Activated naive CD8-positive, alpha-beta T cell treated with anti-CD3 and anti-CD28 coated beads for 36 hours (primary cell): ENCODE measurements at regions not wholly inside any gene's neighbourhood (a gene's known extent, or its start where the extent isn't known, plus 50 kb on each side); places are given as distances from the start of the nearest gene placed in this dataset.
"Not testable (repeated sequence)": the region's sequence is repeated elsewhere in the genome, so short reads cannot be mapped to it uniquely, and the experiment has no call there.

Experiments used
- DNase-seq: peaks from one replicate; pipeline ENCODE4 v3.0.0; 2021
- H3K27ac Mint-ChIP-seq: one replicate; pipeline ENCODE4 v1.8.0; 2022; ENCODE audit warnings: mild to moderate bottlenecking, moderate library complexity, mixed read lengths
- H3K27me3 Mint-ChIP-seq: one replicate; pipeline ENCODE4 v1.8.0; 2022; ENCODE audit warnings: mild to moderate bottlenecking, mixed read lengths
- H3K36me3 Mint-ChIP-seq: one replicate; pipeline ENCODE4 v1.8.0; 2021; ENCODE audit warnings: mild to moderate bottlenecking, mixed read lengths
- H3K4me1 Mint-ChIP-seq: one replicate; pipeline ENCODE4 v1.8.0; 2021; ENCODE audit warnings: mixed read lengths
- H3K4me3 Mint-ChIP-seq: one replicate; pipeline ENCODE4 v1.8.0; 2022; ENCODE audit warnings: mild to moderate bottlenecking, moderate library complexity, mixed read lengths
- H3K9me3 Mint-ChIP-seq: one replicate; pipeline ENCODE4 v1.8.0; 2022; ENCODE audit warnings: mixed read lengths

- H3K27ac Mint-ChIP-seq: no peak overlapping the region
- no peak for DNase-seq
- H3K4me3 Mint-ChIP-seq: no peak overlapping the region
- H3K9me3 Mint-ChIP-seq: peaks cover 5% of the 10 kb centered on the region
- no peaks in the 10 kb centered on the region for H3K36me3 Mint-ChIP-seq
- no peaks in the 10 kb centered on the region for H3K27me3 Mint-ChIP-seq
- no peaks in the 10 kb centered on the region for H3K4me1 Mint-ChIP-seq
These were observed 1413.5 kb upstream of the RAG2 start for GRCh38 chr11:38011496-38011895.

- no peak overlapping the region for H3K27ac Mint-ChIP-seq
- DNase-seq: no peak
- no peaks in the 10 kb centered on the region for H3K27me3 Mint-ChIP-seq
- H3K4me1 Mint-ChIP-seq: no peaks in the 10 kb centered on the region
- no peaks in the 10 kb centered on the region for H3K36me3 Mint-ChIP-seq
- H3K9me3 Mint-ChIP-seq: peaks cover 6% of the 10 kb centered on the region
- no peak overlapping the region for H3K4me3 Mint-ChIP-seq
These were observed 1411.9 kb upstream of the RAG2 start for GRCh38 chr11:38009932-38010331.

GRCh38 chr11:38006466-38006865 lies 1408.4 kb upstream of the RAG2 start:
- Mint-ChIP-seq H3K27me3 (no peaks in the 10 kb centered on the region), H3K4me1 (no peaks in the 10 kb centered on the region), H3K27ac (no peak overlapping the region), H3K36me3 (no peaks in the 10 kb centered on the region), H3K9me3 (peaks cover 13% of the 10 kb centered on the region), H3K4me3 (no peak overlapping the region)
- no peak for DNase-seq

- DNase-seq: no peak
- H3K36me3 Mint-ChIP-seq: no peaks in the 10 kb centered on the region
- H3K27ac Mint-ChIP-seq: no peak overlapping the region
- H3K4me3 Mint-ChIP-seq: no peak overlapping the region
- no peaks in the 10 kb centered on the region for H3K4me1 Mint-ChIP-seq
- peaks cover 13% of the 10 kb centered on the region for H3K9me3 Mint-ChIP-seq
- no peaks in the 10 kb centered on the region for H3K27me3 Mint-ChIP-seq
These were observed 1407.6 kb upstream of the RAG2 start for GRCh38 chr11:38005597-38005996.

- Mint-ChIP-seq H3K27me3 (no peaks in the 10 kb centered on the region), H3K4me1 (no peaks in the 10 kb centered on the region), H3K36me3 (no peaks in the 10 kb centered on the region), H3K9me3 (peaks cover 8% of the 10 kb centered on the region), H3K27ac (no peak overlapping the region), H3K4me3 (no peak overlapping the region)
- no peak for DNase-seq
These were observed 1401.1 kb upstream of the RAG2 start for GRCh38 chr11:37999171-37999570.

GRCh38 chr11:37995886-37996285 lies 1397.8 kb upstream of the RAG2 start:
- no peaks in the 10 kb centered on the region for H3K27me3 Mint-ChIP-seq
- no peak for DNase-seq
- peaks cover 7% of the 10 kb centered on the region for H3K9me3 Mint-ChIP-seq
- H3K4me1 Mint-ChIP-seq: no peaks in the 10 kb centered on the region
- no peak overlapping the region for H3K4me3 Mint-ChIP-seq
- no peak overlapping the region for H3K27ac Mint-ChIP-seq
- no peaks in the 10 kb centered on the region for H3K36me3 Mint-ChIP-seq

- Mint-ChIP-seq H3K27ac (no peak overlapping the region), H3K9me3 (peaks cover 2% of the 10 kb centered on the region), H3K4me3 (no peak overlapping the region), H3K27me3 (no peaks in the 10 kb centered on the region), H3K36me3 (no peaks in the 10 kb centered on the region), H3K4me1 (no peaks in the 10 kb centered on the region)
- DNase-seq: no peak
These were observed 1390.0 kb upstream of the RAG2 start for GRCh38 chr11:37988031-37988430.

GRCh38 chr11:37984991-37985390 lies 1387.0 kb upstream of the RAG2 start:
- Mint-ChIP-seq H3K27ac (no peak overlapping the region), H3K27me3 (no peaks in the 10 kb centered on the region), H3K4me1 (no peaks in the 10 kb centered on the region), H3K4me3 (no peak overlapping the region), H3K9me3 (peaks cover 2% of the 10 kb centered on the region), H3K36me3 (no peaks in the 10 kb centered on the region)
- no peak for DNase-seq

GRCh38 chr11:37978647-37979046 lies 1380.6 kb upstream of the RAG2 start:
- no peaks in the 10 kb centered on the region for H3K4me1 Mint-ChIP-seq
- no peak for DNase-seq
- H3K36me3 Mint-ChIP-seq: no peaks in the 10 kb centered on the region
- no peaks in the 10 kb centered on the region for H3K9me3 Mint-ChIP-seq
- H3K27me3 Mint-ChIP-seq: no peaks in the 10 kb centered on the region
- no peak overlapping the region for H3K27ac Mint-ChIP-seq
- H3K4me3 Mint-ChIP-seq: no peak overlapping the region

GRCh38 chr11:37973941-37974340 lies 1375.9 kb upstream of the RAG2 start:
- Mint-ChIP-seq H3K4me1 (no peaks in the 10 kb centered on the region), H3K27ac (no peak overlapping the region), H3K9me3 (peaks cover 5% of the 10 kb centered on the region), H3K27me3 (no peaks in the 10 kb centered on the region), H3K36me3 (no peaks in the 10 kb centered on the region), H3K4me3 (no peak overlapping the region)
- no peak for DNase-seq

- no peaks in the 10 kb centered on the region for H3K36me3 Mint-ChIP-seq
- H3K9me3 Mint-ChIP-seq: peaks cover 5% of the 10 kb centered on the region
- no peak for DNase-seq
- H3K27ac Mint-ChIP-seq: no peak overlapping the region
- H3K27me3 Mint-ChIP-seq: no peaks in the 10 kb centered on the region
- H3K4me3 Mint-ChIP-seq: no peak overlapping the region
- no peaks in the 10 kb centered on the region for H3K4me1 Mint-ChIP-seq
These were observed 1374.7 kb upstream of the RAG2 start for GRCh38 chr11:37972691-37973090.

- not testable (repeated sequence) for H3K4me1 Mint-ChIP-seq, H3K36me3 Mint-ChIP-seq, H3K4me3 Mint-ChIP-seq, H3K27ac Mint-ChIP-seq, H3K27me3 Mint-ChIP-seq, DNase-seq, H3K9me3 Mint-ChIP-seq
These were observed 1371.3 kb upstream of the RAG2 start for GRCh38 chr11:37969336-37969735.

GRCh38 chr11:37968148-37968547 lies 1370.1 kb upstream of the RAG2 start:
- no peaks in the 10 kb centered on the region for H3K4me1 Mint-ChIP-seq
- peaks cover 5% of the 10 kb centered on the region for H3K9me3 Mint-ChIP-seq
- H3K36me3 Mint-ChIP-seq: no peaks in the 10 kb centered on the region
- no peaks in the 10 kb centered on the region for H3K27me3 Mint-ChIP-seq
- DNase-seq: no peak
- no peak overlapping the region for H3K27ac Mint-ChIP-seq
- H3K4me3 Mint-ChIP-seq: no peak overlapping the region

- no peak overlapping the region for H3K27ac Mint-ChIP-seq
- peaks cover 5% of the 10 kb centered on the region for H3K9me3 Mint-ChIP-seq
- H3K4me1 Mint-ChIP-seq: no peaks in the 10 kb centered on the region
- no peaks in the 10 kb centered on the region for H3K36me3 Mint-ChIP-seq
- no peak for DNase-seq
- no peak overlapping the region for H3K4me3 Mint-ChIP-seq
- no peaks in the 10 kb centered on the region for H3K27me3 Mint-ChIP-seq
These were observed 1369.6 kb upstream of the RAG2 start for GRCh38 chr11:37967635-37968034.

GRCh38 chr11:37963440-37963839 lies 1365.4 kb upstream of the RAG2 start:
- no peak overlapping the region for H3K4me3 Mint-ChIP-seq
- H3K27me3 Mint-ChIP-seq: no peaks in the 10 kb centered on the region
- no peaks in the 10 kb centered on the region for H3K4me1 Mint-ChIP-seq
- H3K36me3 Mint-ChIP-seq: no peaks in the 10 kb centered on the region
- no peak overlapping the region for H3K27ac Mint-ChIP-seq
- H3K9me3 Mint-ChIP-seq: no peaks in the 10 kb centered on the region
- DNase-seq: no peak

GRCh38 chr11:37957717-37958116 lies 1359.7 kb upstream of the RAG2 start:
- H3K36me3 Mint-ChIP-seq: no peaks in the 10 kb centered on the region
- DNase-seq: no peak

GRCh38 chr11:37951996-37952395 lies 1354.0 kb upstream of the RAG2 start:
- Mint-ChIP-seq H3K36me3 (no peaks in the 10 kb centered on the region), H3K27me3 (no peaks in the 10 kb centered on the region), H3K4me3 (no peak overlapping the region), H3K9me3 (peaks cover 4% of the 10 kb centered on the region), H3K27ac (no peak overlapping the region), H3K4me1 (no peaks in the 10 kb centered on the region)
- DNase-seq: no peak

More at GRCh38 chr11:37957717-37958116, 1359.7 kb upstream of the RAG2 start:
- no peak overlapping the region for H3K4me3 Mint-ChIP-seq
- no peaks in the 10 kb centered on the region for H3K4me1 Mint-ChIP-seq
- H3K27ac Mint-ChIP-seq: no peak overlapping the region
- no peaks in the 10 kb centered on the region for H3K27me3 Mint-ChIP-seq
- H3K9me3 Mint-ChIP-seq: peaks cover 7% of the 10 kb centered on the region
